HG02763 (cell line): ENCODE measurements at regions not wholly inside any gene's neighbourhood (a gene's known extent, or its start where the extent isn't known, plus 50 kb on each side); places are given as distances from the start of the nearest gene placed in this dataset.

Experiments
- ATAC-seq: cut with Tn5 transposase; IDR thresholded peaks from one replicate; pipeline ENCODE4 v1.9.1; 2021; ENCODE audit warnings: mild to moderate bottlenecking, moderate library complexity; ENCODE audit not compliant: unreplicated experiment

DNA sequence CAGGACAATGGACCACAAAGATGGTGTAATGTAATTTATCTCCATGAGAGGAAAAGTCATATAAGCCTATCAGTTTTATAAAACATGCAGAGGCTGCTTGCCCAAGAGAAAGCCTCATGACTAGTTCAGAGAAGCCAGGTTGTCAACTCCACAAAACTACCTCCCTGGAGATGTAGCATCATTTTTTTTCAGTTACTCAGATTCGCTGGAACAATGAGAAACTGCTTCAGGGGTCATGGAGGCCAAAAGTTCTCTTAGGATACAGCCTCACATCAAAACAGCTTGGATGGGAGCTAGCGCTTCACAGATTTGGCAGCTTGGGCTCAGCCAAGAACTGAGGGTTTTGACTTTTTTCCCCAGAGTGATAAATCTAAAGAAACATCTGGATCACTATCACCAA, 263.5 kb downstream of the INSIG2 start:
- no peak for ATAC-seq

- ATAC-seq, result no peak
Measured at GRCh38 chr2:118350621-118351020, 262.4 kb downstream of the INSIG2 start.

DNA sequence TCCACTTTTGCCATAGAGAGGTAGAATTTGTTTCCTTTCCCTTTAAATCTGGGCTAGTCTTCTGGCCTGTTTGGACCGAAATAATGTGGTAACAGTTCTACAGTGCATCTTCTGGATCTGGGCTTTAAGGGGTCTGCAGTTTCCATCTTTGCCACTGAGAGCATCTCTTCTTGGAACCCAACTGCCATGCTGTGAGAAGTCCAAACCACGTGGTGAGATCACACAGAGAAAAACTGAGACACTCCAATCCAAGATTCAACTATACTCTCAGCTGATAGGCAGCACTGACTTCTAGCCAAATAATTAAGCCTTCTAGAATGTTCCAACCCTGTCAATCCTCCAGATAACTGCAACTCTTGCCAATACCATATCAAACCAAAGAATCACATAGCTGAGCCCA, 261.1 kb downstream of the INSIG2 start:
- ATAC-seq, result no peak

GRCh38 chr2:118348380-118349034, 260.2 kb downstream of the INSIG2 start:
- no peak for ATAC-seq

- no peak for ATAC-seq
Measured at GRCh38 chr2:118345465-118345864, 257.2 kb downstream of the INSIG2 start.

DNA sequence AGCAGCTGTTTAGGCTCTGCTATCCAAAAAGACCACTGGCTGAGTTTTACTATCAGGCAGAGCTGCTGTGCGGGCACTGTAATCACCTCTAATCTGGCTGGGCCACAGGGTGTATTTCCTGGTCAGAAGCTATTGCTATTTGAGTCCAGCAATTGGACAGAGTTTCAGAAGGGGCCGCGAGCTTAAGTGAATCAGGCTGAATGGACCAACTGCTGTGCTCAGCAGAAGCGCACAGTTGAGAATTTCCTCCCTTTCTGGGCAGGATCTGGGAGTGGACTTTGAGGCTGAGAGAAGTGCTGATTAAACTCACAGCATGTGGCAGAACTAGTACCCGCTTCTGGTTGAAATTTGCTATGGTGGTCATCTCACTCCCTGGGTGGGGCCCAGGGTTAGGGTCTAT, 251.8 kb downstream of the INSIG2 start:
- no peak for ATAC-seq

DNA sequence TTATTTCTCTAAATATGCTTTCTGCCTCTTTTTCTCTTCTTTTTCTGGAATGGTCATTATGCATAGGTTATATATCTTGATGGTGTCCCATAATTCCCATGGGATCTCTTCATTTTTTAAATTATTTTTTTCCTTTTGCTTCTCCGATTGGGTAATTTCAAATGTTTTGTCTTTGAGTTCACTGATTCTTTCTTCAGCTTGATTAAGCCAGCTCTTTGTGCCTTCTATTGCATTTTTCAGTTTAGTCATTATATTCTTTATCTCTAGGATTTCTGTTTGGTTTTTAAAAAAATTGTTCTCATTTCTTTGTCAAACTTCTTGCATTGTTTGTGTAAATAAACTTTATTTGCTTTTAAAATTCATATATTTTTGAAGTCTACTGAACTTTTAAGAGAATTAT, 251.1 kb downstream of the INSIG2 start:
- no peak for ATAC-seq

- ATAC-seq, result no peak
Measured at GRCh38 chr2:118333664-118334063, 245.4 kb downstream of the INSIG2 start.

DNA sequence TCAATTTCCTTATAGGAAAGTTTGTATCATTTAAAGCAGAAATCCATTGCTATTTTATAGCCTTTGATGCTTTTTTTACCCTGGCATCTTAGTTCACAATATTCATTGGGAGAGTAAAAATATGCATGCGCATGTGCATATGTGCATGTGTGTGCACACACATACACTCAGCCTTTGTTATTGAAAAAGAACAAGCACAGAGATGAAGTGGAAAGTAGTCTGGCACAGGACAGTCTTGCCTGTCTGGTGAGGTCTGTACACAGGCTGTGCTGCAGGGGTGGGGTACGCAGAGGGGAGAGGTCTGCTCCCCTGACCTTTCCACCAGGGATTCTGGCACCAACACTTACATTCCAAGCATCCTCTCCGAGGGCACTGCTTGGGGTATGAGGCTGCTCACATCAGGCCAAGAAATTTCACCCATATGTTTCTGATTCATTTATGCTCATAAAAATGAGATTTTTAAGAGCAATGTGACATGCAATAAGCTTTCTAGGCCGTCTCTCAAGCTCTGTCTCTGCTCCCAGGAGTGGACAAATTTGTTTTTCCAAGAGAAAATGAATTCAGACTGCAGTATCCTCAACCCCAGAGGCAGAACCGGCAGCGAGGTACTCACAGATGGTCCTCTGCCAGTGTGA, 237.2 kb downstream of the INSIG2 start:
- no peak for ATAC-seq

DNA sequence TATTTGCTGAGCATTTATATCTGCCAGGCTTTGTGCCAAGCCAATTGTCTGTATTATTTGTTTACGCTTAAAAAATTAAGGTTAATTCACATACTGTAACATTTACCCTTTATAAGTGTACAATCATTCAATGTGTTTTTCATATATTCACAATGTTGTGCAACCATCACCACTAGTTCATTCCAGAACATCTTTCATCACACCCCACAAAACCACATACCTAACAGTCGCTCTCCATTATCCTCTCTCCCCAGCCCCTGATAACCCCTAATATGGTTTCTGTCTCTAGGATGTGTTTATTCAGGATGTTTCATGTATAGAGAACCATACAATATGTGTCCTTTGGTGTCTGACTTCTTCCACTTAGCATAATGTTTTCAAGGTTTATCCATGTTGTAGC, 234.1 kb downstream of the INSIG2 start:
- ATAC-seq, result no peak

DNA sequence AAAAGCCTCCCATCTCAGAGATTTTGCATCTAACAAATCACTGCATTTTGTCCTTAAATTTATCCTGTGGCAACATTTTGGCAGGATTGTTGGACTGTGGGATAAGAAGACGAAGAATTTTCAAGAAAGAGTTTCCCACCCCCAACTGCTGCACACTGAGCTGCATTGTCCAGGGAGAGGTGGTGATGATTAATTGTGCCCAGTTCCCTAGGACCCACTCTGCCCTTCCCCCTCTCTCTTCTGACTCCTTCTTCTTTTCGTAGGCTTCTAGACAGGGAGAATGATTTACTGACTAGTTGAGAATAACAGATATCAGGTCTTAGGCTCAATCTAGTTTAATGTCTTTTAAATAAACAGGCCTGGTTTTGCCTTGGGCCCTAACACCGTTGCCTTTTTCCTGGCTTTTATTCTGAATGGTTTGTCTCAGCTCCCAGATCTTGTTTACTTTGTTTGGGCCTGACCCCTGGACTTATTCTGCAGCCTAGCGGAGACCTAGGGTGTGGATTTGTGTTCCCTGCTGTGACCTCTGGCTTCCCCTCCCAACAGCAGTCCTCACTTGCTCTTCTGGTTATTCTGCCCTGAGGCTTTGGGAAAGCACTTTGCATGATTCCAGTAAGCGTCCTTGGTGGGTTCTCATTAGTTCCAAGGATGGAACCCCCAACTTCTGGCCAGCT, 233.3 kb downstream of the INSIG2 start:
- no peak for ATAC-seq

DNA sequence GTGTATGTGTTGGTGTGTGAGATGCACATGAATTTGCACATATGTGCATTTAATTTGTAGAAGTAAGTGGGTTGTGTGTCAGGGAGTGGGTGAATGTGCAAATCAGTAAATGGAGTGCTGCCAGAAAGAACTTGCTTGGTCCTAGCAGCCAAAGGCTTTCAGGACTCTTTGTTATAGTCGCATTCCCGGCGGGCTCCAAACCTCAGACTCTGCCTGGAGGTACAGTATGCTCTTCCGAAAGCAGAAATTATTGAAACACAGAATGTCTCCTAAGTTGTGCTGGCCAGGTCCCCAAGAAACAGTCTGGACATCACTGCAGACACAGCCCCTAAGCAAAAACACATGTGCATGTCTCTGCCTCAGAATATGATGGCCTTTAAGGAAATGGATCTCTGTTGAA, 232.4 kb downstream of the INSIG2 start:
- no peak for ATAC-seq

GRCh38 chr2:118320196-118320595, 231.9 kb downstream of the INSIG2 start:
- ATAC-seq, result no peak

- ATAC-seq, result no peak
Measured at GRCh38 chr2:118319271-118319684, 231.0 kb downstream of the INSIG2 start.

DNA sequence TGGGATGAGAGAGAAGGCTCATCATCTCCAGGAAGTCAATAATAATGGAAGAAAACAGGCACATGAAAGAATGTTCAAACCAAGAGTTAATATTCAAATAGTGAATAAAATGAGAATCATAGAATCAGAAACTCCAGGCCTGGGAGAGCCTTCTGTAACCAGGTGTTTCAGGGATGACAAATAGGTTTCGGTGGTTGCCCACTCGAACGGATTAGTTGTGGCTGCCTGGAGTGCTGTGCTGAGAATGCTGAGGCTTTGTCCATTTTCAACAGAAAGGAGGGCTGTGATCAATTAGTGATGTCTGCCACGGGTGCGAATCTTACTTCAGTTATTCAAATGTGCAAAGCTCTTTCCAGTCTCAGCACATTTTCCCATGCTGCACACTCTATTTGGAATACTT, 227.3 kb downstream of the INSIG2 start:
- no peak for ATAC-seq

DNA sequence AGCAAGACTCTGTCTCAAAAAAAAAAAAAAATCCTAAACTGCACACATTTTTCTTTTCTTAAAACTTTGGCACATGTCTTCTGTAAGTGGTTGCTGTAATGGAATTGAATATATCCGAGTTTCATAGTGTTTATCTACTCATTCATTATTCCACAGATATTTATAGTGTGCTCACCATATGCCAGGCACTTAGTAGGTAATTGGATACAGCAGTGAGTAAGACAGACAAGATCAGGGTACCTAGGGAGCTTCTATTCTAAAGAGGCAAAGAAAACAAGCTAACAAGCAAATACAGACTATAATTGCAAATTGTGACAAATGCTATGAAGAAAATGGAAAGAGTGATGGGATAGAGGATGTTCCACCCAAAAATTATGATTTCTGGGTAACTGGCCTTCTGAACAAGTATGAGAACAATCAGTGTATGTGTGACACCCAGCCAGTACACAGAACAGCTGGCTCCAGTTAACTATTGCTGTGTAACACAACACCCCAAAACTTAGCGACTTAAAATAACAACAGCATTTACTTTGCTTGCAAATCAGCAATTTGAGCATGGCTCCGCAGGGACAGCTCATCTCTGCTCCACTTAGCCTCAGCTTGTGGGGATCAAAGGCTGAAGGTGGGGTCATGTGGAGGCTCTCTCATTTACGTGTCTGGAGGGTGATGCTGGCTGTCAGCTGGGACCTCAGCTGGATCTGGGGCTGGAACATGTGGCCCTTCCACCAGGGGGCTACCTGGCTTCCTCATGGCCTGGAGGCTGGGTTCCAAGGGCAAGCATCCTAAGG, 224.9 kb downstream of the INSIG2 start:
- no peak for ATAC-seq

- ATAC-seq, result no peak
Measured at GRCh38 chr2:118310681-118311429, 222.6 kb downstream of the INSIG2 start.

GRCh38 chr2:118309946-118310680, 221.8 kb downstream of the INSIG2 start:
- no peak for ATAC-seq

GRCh38 chr2:118309257-118309945, 221.1 kb downstream of the INSIG2 start:
- ATAC-seq, result no peak

DNA sequence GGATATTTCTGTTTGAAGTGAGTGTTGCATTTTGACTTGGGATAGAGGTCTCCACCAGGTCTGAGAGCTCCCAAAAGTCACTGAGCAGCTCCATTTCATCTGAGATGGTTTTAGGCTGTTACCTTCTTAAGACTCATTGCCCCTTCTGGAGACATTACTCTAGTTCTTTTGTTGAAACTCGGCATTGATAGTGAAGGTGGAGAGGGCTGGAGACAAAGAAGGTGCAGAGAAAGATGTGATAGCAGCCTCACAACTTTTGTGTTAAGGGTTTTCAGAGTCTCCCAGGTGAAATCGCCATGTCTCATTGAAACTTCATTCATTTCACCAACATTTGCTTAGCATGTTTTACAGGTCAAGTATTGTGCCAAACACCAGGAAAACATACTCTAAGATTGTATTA, 219.6 kb downstream of the INSIG2 start:
- ATAC-seq, result no peak
